ENCODE measurements at regions not wholly inside any gene's neighbourhood (a gene's known extent, or its start where the extent isn't known, plus 50 kb on each side); places are given as distances from the start of the nearest gene placed in this dataset.

- BruUV-seq (replicated peaks), result no TSS peak
Measured at GRCh38 chr11:11038782-11039181, 180.9 kb upstream of the ZBED5 start.

GRCh38 chr11:11038352-11038751 is 180.5 kb upstream of the ZBED5 start:
- Histone ChIP-seq H4K20me1 (replicated peaks; ENCODE audit: control insufficient read depth, extremely low read depth, insufficient read depth, low read length) (no peaks in the 10 kb centered on the region), H2AFZ (ENCODE audit: low read depth, low read length) (no peak overlapping the region), H3K4me1 (ENCODE audit: control insufficient read depth, extremely low read depth, insufficient read depth, low read length) (no peaks in the 10 kb centered on the region), H3K9ac (replicated peaks; ENCODE audit: extremely low read depth, insufficient read depth, low read length) (no peak overlapping the region), H3K9me1 (replicated peaks; ENCODE audit: control insufficient read depth, extremely low read depth, insufficient read depth, low read length) (no peaks in the 10 kb centered on the region), H3K79me2 (ENCODE audit: control insufficient read depth, insufficient read depth, low read length) (no peaks in the 10 kb centered on the region), H3K9me3 (replicated peaks; ENCODE audit: control insufficient read depth, insufficient read depth, low read length) (no peaks in the 10 kb centered on the region), H3K4me3 (replicated peaks in 1 of 3; ENCODE audit: insufficient read depth in 1 of 3, low read depth in 1 of 3, low read length in 3 of 3) (no peak overlapping the region), H3K27me3 (ENCODE audit: control insufficient read depth in 2 of 2, insufficient read depth in 2 of 2, low read length in 2 of 2) (peaks cover 0 to 13% of the 10 kb centered on the region in 2 experiments), H3K27ac (ENCODE audit: insufficient read depth, low read depth, low read length) (no peak overlapping the region), H3K4me2 (ENCODE audit: insufficient read depth, low read length) (no peak overlapping the region), H3K36me3 (ENCODE audit: control insufficient read depth in 2 of 2, extremely low read depth in 1 of 2, insufficient read depth in 2 of 2, low read length in 2 of 2) (no peaks in the 10 kb centered on the region)
- no TSS peak for BruUV-seq (replicated peaks)
- dilution Hi-C loops (cut with MboI; ENCODE audit: extremely low pct_ligation_motif_present, low sequenced_read_pairs), result no loop called here
- POLR2A ChIA-PET, result no interaction called here
- FAIRE-seq (no peak), DNase-seq (ENCODE audit: low read depth, low spot score) (no peak)
- TF ChIP-seq, protein P1, sequence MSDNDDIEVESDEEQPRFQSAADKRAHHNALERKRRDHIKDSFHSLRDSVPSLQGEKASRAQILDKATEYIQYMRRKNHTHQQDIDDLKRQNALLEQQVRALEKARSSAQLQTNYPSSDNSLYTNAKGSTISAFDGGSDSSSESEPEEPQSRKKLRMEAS (IDR thresholded peaks at IDR 0.05; ENCODE audit: insufficient read depth, insufficient read length), result no peak
- no peak for TF ChIP-seq EZH2 (IDR thresholded peaks at IDR 0.05; ENCODE audit: borderline replicate concordance, low read depth, low read length, severe bottlenecking)
- no peak for TF ChIP-seq JUN (IDR thresholded peaks at IDR 0.05; ENCODE audit: borderline replicate concordance, insufficient read depth, insufficient read length, low read depth)
- no peak for TF ChIP-seq GATA2 (IDR thresholded peaks at IDR 0.05; ENCODE audit: insufficient read depth, insufficient read length, low read depth, low read length)
- TF ChIP-seq MYC (IDR thresholded peaks at IDR 0.05; ENCODE audit: low read depth, low read length), result no peak
- TF ChIP-seq CTCF (IDR thresholded peaks at IDR 0.05; ENCODE audit: extremely low read depth in 1 of 2, insufficient read depth in 1 of 2, low read depth in 1 of 2, low read length in 2 of 2), result no peak
- TF ChIP-seq FOS (IDR thresholded peaks at IDR 0.05; ENCODE audit: borderline replicate concordance, insufficient read depth, low read length), result no peak
- no peak for TF ChIP-seq POLR2A (IDR thresholded peaks at IDR 0.05; ENCODE audit: low read depth, low read length)
- TF ChIP-seq POLR2AphosphoS5 (IDR thresholded peaks at IDR 0.05; ENCODE audit: insufficient read depth, low read depth, low read length), result no peak
- intact Hi-C loops (cut with micrococcal nuclease), result no loop called here
- CTCF ChIA-PET, result interaction anchor here (0.8 to 6.2 kb wide), 7 partner anchors 10 to 750 kb away, joined by 3 to 53 read pairs (median 3); partner anchors contain the start of gene GALNT18

More at GRCh38 chr11:11038782-11039181, 180.9 kb upstream of the ZBED5 start:
- no peak for DNase-seq (ENCODE audit: low read depth, low spot score)
- H4K20me1 ChIP-seq (replicated peaks; ENCODE audit: control insufficient read depth, extremely low read depth, insufficient read depth, low read length), result no peaks in the 10 kb centered on the region
- no peak overlapping the region for H3K4me2 ChIP-seq (ENCODE audit: insufficient read depth, low read length)
- H3K4me3 ChIP-seq (replicated peaks in 1 of 3; ENCODE audit: insufficient read depth in 1 of 3, low read depth in 1 of 3, low read length in 3 of 3), result no peak overlapping the region
- H3K4me1 ChIP-seq (ENCODE audit: control insufficient read depth, extremely low read depth, insufficient read depth, low read length), result no peaks in the 10 kb centered on the region
- POLR2A ChIA-PET, result no interaction called here
- H3K9ac ChIP-seq (replicated peaks; ENCODE audit: extremely low read depth, insufficient read depth, low read length), result no peak overlapping the region
- H3K9me1 ChIP-seq (replicated peaks; ENCODE audit: control insufficient read depth, extremely low read depth, insufficient read depth, low read length), result no peaks in the 10 kb centered on the region
- no peak for FAIRE-seq
- H3K79me2 ChIP-seq (ENCODE audit: control insufficient read depth, insufficient read depth, low read length), result no peaks in the 10 kb centered on the region
- no peak overlapping the region for H3K27ac ChIP-seq (ENCODE audit: insufficient read depth, low read depth, low read length)
- peaks cover 0 to 13% of the 10 kb centered on the region in 2 experiments for H3K27me3 ChIP-seq (ENCODE audit: control insufficient read depth in 2 of 2, insufficient read depth in 2 of 2, low read length in 2 of 2)
- CTCF ChIA-PET, result interaction anchor here (0.8 to 6.2 kb wide), 7 partner anchors 9 to 749 kb away, joined by 3 to 53 read pairs (median 3); partner anchors contain the start of gene GALNT18
- dilution Hi-C loops (cut with MboI; ENCODE audit: extremely low pct_ligation_motif_present, low sequenced_read_pairs), result no loop called here
- H2AFZ ChIP-seq (ENCODE audit: low read depth, low read length), result no peak overlapping the region
- TF ChIP-seq GATA2 (IDR thresholded peaks at IDR 0.05; ENCODE audit: insufficient read depth, insufficient read length, low read depth, low read length), result no peak
- TF ChIP-seq CTCF (IDR thresholded peaks at IDR 0.05; ENCODE audit: extremely low read depth in 1 of 2, insufficient read depth in 1 of 2, low read depth in 1 of 2, low read length in 2 of 2), result no peak
- TF ChIP-seq JUN (IDR thresholded peaks at IDR 0.05; ENCODE audit: borderline replicate concordance, insufficient read depth, insufficient read length, low read depth), result no peak
- H3K36me3 ChIP-seq (ENCODE audit: control insufficient read depth in 2 of 2, extremely low read depth in 1 of 2, insufficient read depth in 2 of 2, low read length in 2 of 2), result no peaks in the 10 kb centered on the region
- intact Hi-C loops (cut with micrococcal nuclease), result no loop called here
- H3K9me3 ChIP-seq (replicated peaks; ENCODE audit: control insufficient read depth, insufficient read depth, low read length), result no peaks in the 10 kb centered on the region
